GM23338 (cell line): ENCODE measurements at regions not wholly inside any gene's neighbourhood (a gene's known extent, or its start where the extent isn't known, plus 50 kb on each side); places are given as distances from the start of the nearest gene placed in this dataset.

Source experiments
- ATAC-seq: fragments of 200-7000 bp; cut with Tn5 transposase; 3 replicates; pipeline ENCODE4 v1.9.1; 2020
- DNase-seq: peaks from one replicate; pipeline ENCODE4 v3.0.0-alpha.2; 2015; ENCODE audit warnings: low spot score
- H2AFZ ChIP-seq: fragments of 200-600 bp; sonication (generic); 2 replicates; pipeline ENCODE4 v1.8.0; 2016; ENCODE audit warnings: antibody characterized with exemption, mild to moderate bottlenecking, moderate library complexity
- H3F3A ChIP-seq: fragments of 200-600 bp; sonication (generic); replicated peaks from 2 replicates; pipeline ENCODE4 v1.8.0; 2017; ENCODE audit warnings: antibody characterized with exemption, mixed run types, low read depth
- H3K27ac ChIP-seq: fragments of 200-600 bp; sonication (generic); 2 replicates; pipeline ENCODE4 v1.6.1; 2016; ENCODE audit warnings: low read depth
- H3K27me3 ChIP-seq: fragments of 200-600 bp; sonication (generic); 2 replicates; pipeline ENCODE4 v1.8.0; 2016; ENCODE audit warnings: mild to moderate bottlenecking, mixed run types, moderate library complexity; ENCODE audit not compliant: insufficient read depth
- H3K36me3 ChIP-seq: fragments of 200-600 bp; sonication (generic); 2 replicates; pipeline ENCODE4 v1.8.0; 2016; ENCODE audit warnings: mild to moderate bottlenecking; ENCODE audit not compliant: insufficient read depth
- H3K4me1 ChIP-seq: fragments of 200-600 bp; sonication (generic); 2 replicates; pipeline ENCODE4 v1.8.0; 2016; ENCODE audit warnings: mild to moderate bottlenecking, moderate library complexity; ENCODE audit not compliant: insufficient read depth
- H3K4me2 ChIP-seq: fragments of 200-600 bp; sonication (generic); 2 replicates; pipeline ENCODE4 v1.7.1; 2017; ENCODE audit warnings: mixed run types
- H3K4me3 ChIP-seq: fragments of 200-600 bp; sonication (generic); 2 replicates; pipeline ENCODE4 v1.6.1; 2016; ENCODE audit warnings: mixed run types
- H3K79me2 ChIP-seq: fragments of 200-600 bp; sonication (generic); replicated peaks from 2 replicates; pipeline ENCODE4 v1.8.0; 2017; ENCODE audit warnings: mild to moderate bottlenecking; ENCODE audit not compliant: insufficient read depth
- H3K9me2 ChIP-seq: fragments of 200-600 bp; sonication (generic); 2 replicates; pipeline ENCODE4 v1.8.0; 2017; ENCODE audit not compliant: insufficient read depth
- H4K20me1 ChIP-seq: fragments of 200-600 bp; sonication (generic); replicated peaks from 2 replicates; pipeline ENCODE4 v1.8.0; 2017; ENCODE audit warnings: mild to moderate bottlenecking; ENCODE audit not compliant: insufficient read depth
- H3K27ac Mint-ChIP-seq: 2 replicates; pipeline ENCODE4 v1.8.0; 2020; ENCODE audit warnings: inconsistent platforms, mild to moderate bottlenecking, moderate library complexity, mixed read lengths
- H3K27me3 Mint-ChIP-seq: 3 replicates; pipeline ENCODE4 v1.8.0; 2022; ENCODE audit warnings: low read depth, mild to moderate bottlenecking, moderate library complexity, mixed read lengths, inconsistent platforms; ENCODE audit not compliant: insufficient read depth, poor library complexity
- H3K36me3 Mint-ChIP-seq: 3 replicates; pipeline ENCODE4 v1.8.0; 2021; ENCODE audit warnings: low read depth, mild to moderate bottlenecking, inconsistent platforms, moderate library complexity, mixed read lengths
- H3K4me1 Mint-ChIP-seq: 3 replicates; pipeline ENCODE4 v1.8.0; 2020; ENCODE audit warnings: mild to moderate bottlenecking, inconsistent platforms, mixed read lengths
- H3K4me3 Mint-ChIP-seq: 3 replicates; pipeline ENCODE4 v1.8.0; 2021; ENCODE audit warnings: moderate library complexity, mild to moderate bottlenecking, inconsistent platforms, mixed read lengths
- H3K9me3 Mint-ChIP-seq: 3 replicates; pipeline ENCODE4 v1.8.0; 2020; ENCODE audit warnings: moderate library complexity, mild to moderate bottlenecking, inconsistent platforms, mixed read lengths
- EZH2phosphoT487 ChIP-seq: fragments of 200-600 bp; sonication (generic); IDR thresholded peaks from one replicate; pipeline ENCODE4 v1.8.1; 2018; ENCODE audit warnings: antibody characterized with exemption; ENCODE audit not compliant: unreplicated experiment
- NANOG ChIP-seq: IDR thresholded peaks from 2 replicates; pipeline ENCODE4 v1.6.1; 2016; ENCODE audit warnings: antibody characterized with exemption, borderline replicate concordance
- POLR2AphosphoS5 ChIP-seq: IDR thresholded peaks from 2 replicates; pipeline ENCODE4 v1.6.1; 2016; ENCODE audit warnings: antibody characterized with exemption, low read depth
- ZNF331 ChIP-seq: fragments of 250-450 bp; sonication (Bioruptor Pico); IDR thresholded peaks from 2 replicates; pipeline ENCODE4 v1.5.0; 2020; ENCODE audit warnings: low read depth, mild to moderate bottlenecking, moderate library complexity
- ZNF462 ChIP-seq: fragments of 250-450 bp; sonication (Bioruptor Pico); IDR thresholded peaks from 2 replicates; pipeline ENCODE4 v1.5.0; 2020; ENCODE audit warnings: mild to moderate bottlenecking, moderate library complexity
- TF ChIP-seq, protein P1 (sequence below): IDR thresholded peaks from 2 replicates; pipeline ENCODE4 v1.6.1; 2016; ENCODE audit warnings: antibody characterized with exemption

DNA sequence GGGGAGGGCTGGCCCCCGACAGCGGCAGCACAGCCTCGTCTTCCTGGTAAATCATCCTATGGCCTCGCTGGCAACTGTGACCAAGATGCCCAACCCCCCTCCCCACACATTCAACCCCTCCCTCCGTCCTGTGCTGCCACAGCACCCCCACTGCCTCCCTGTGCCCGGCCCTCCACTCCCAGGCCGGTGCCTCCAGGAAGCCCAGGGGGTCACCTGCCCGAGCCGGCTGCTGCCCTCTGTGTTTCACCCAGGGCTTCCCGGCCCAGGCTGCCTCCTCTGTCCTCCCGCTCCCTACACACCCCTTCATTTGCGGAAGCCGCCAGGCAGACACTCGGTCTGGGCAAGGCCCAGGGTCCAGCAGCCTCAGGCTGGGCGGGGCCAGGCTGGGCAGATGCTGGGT lies 188.6 kb downstream of the RBFOX3 start:
- Histone ChIP-seq H3K4me3 (no peak overlapping the region), H3F3A (no peaks in the 10 kb centered on the region), H2AFZ (no peak overlapping the region), H3K27ac (no peak overlapping the region), H3K79me2 (no peaks in the 10 kb centered on the region), H3K4me2 (no peak overlapping the region), H3K36me3 (no peaks in the 10 kb centered on the region), H3K27me3 (no peaks in the 10 kb centered on the region), H3K9me2 (no peaks in the 10 kb centered on the region), H4K20me1 (no peaks in the 10 kb centered on the region), H3K4me1 (no peaks in the 10 kb centered on the region)
- H3K36me3 Mint-ChIP-seq = no peaks in the 10 kb centered on the region
- no peaks in the 10 kb centered on the region; the same call in 2 of the 3 replicates for H3K4me1 Mint-ChIP-seq
- no peak overlapping the region; the same call in 1 of the 2 replicates for H3K27ac Mint-ChIP-seq
- no peaks in the 10 kb centered on the region for H3K9me3 Mint-ChIP-seq
- no peak for TF ChIP-seq ZNF331 (CRISPR knock-in tag)
- no peak for TF ChIP-seq ZNF462 (CRISPR knock-in tag)
- TF ChIP-seq EZH2phosphoT487 = no peak
- TF ChIP-seq, protein P1, sequence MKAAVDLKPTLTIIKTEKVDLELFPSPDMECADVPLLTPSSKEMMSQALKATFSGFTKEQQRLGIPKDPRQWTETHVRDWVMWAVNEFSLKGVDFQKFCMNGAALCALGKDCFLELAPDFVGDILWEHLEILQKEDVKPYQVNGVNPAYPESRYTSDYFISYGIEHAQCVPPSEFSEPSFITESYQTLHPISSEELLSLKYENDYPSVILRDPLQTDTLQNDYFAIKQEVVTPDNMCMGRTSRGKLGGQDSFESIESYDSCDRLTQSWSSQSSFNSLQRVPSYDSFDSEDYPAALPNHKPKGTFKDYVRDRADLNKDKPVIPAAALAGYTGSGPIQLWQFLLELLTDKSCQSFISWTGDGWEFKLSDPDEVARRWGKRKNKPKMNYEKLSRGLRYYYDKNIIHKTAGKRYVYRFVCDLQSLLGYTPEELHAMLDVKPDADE = no peak
- no peak for TF ChIP-seq POLR2AphosphoS5
- TF ChIP-seq NANOG = no peak
- no peak for DNase-seq
- no peak overlapping the region for H3K4me3 Mint-ChIP-seq
- peak; percentile 18; the same call in 2 of the 3 replicates for ATAC-seq
- H3K27me3 Mint-ChIP-seq = peaks cover 14% of the 10 kb centered on the region
